AG08396 (cell line): ENCODE measurements at regions not wholly inside any gene's neighbourhood (a gene's known extent, or its start where the extent isn't known, plus 50 kb on each side); places are given as distances from the start of the nearest gene placed in this dataset.

Source experiments
- DNase-seq: peaks from one replicate; pipeline ENCODE4 v3.0.0; 2012; ENCODE audit warnings: low spot score, mixed read lengths

DNA sequence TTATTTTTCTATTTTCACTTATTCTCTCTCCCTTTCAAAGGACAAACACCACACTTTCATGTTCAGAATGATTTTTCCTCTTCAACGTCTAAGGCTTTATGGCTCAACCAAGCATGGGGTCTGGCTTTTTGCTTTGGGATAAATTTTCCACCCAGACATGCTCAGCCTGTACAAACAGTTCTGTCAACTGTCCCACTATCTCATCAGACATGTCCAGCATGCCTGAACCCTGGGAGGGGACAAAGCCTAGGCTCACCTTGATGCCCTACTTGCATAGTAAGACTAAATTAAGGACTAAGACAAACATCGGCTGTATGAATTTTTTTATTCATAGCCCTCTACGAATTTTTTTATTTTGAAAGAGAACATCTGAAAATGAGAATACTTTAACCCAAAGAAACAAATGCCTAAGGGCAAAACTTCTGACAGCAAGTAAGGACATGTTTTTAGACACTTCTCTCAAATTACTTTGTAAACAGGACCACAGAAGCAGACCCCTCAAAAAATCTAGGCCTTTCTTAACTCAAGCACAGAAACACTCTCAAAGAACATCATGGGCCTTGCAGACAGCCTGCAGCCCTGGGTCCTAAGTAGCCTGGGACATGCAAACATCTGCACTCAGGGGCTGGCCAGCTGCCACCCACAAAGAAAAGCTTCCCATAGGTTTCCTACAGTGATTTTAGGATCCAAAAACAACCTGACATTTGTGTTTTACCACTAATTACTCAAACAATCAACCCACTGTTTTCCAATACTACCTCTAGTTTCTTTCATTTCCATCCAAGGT lies 72.3 kb upstream of the PALMD start:
- no peak for DNase-seq

DNA sequence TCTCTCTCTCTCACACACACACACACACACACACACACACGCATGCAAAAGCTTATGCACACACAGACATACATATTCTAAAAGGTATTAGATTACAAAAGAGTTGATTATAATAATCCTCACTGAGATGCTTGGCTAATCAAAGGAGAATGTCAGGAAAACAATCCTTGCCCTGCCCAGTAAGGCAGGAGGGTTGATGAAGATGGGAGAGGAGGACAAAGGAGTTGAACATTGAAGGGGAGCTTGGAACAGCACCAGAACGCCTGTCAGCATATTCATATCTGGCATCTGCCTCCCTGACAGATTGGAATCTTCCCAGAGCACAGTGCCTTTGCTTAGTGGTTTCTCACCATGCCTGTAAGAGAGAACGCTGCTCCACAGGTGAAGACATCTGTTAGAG lies 68.6 kb upstream of the PALMD start:
- DNase-seq = no peak

- no peak for DNase-seq
Observed at GRCh38 chr1:99579691-99580172, 66.2 kb upstream of the PALMD start.

- DNase-seq = no peak
Observed at GRCh38 chr1:99580451-99580850, 65.5 kb upstream of the PALMD start.

- no peak for DNase-seq
Observed at GRCh38 chr1:99587008-99587407, 58.9 kb upstream of the PALMD start.

GRCh38 chr1:99589186-99589636 lies 56.7 kb upstream of the PALMD start:
- no peak for DNase-seq

DNA sequence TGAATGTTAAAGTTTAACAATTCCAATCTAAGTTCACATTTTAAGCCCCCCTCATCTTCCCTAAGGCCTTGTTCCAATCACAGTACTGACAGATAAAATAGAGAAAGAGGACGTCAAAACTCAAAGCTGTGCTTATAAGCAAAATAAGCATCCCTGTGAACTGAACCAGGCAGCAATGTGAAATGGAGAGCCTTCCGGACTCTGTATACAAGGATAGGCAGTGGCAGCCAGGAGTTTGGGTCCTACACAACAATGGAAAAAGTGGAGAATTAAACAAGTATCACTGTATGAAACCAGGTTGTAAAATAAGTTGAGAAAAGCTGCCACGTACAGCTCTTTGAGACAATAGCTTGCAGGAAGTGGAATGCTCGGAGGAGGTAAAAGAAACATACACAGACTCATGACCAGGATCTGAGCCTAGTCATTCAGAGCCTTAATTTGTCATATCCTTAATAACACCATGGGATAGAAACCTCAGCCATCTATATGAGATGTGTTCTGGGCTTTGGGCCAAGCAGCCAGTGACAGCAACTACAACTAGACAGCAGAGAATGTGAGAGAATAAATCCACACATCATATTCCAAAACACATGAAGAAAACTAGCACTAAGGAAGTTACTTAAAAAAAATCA lies 55.2 kb upstream of the PALMD start:
- DNase-seq = peak; percentile 29

GRCh38 chr1:99591886-99592285 lies 54.0 kb upstream of the PALMD start:
- DNase-seq = no peak

- DNase-seq = no peak
Observed at GRCh38 chr1:99594205-99594604, 51.7 kb upstream of the PALMD start.

DNA sequence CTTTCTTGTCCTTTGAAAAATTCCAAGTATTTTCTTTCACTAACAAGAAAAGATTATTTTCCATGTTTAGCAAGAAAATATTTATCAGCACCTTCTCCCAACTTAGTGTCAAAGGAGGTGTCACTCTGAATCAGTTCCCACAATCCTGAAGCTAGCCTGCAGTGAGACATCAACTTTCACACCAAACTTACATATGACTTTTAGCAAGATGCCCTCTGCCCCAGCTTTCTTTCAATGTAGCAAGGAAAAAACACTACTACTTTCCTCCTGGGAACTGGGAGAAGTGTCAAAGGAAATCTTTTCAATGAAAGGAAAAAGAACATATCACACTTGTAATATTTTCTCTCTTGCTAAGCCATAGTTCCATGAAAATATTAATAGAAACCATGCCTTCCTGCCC lies 50.9 kb upstream of the PALMD start:
- DNase-seq = no peak

- no peak for DNase-seq
Observed at GRCh38 chr1:99595441-99595840, 50.5 kb upstream of the PALMD start.
